Left lung (tissue), 4 donors: ENCODE measurements at regions not wholly inside any gene's neighbourhood (a gene's known extent, or its start where the extent isn't known, plus 50 kb on each side); places are given as distances from the start of the nearest gene placed in this dataset.
"Not testable (repeated sequence)": the region's sequence is repeated elsewhere in the genome, so short reads cannot be mapped to it uniquely, and the experiment has no call there.

Experiments used
- ATAC-seq: fragments of 200-7000 bp; cut with Tn5 transposase; one replicate; pipeline ENCODE4 v1.9.1; 2020; ENCODE audit warnings: moderate library complexity
- DNase-seq, 4 donors: peaks; one replicate each; pipeline ENCODE4 v3.0.0-alpha.2; 2013 to 2020
- H3K27ac ChIP-seq, 2 donors: fragments of 200-600 bp; sonication (generic) in 1 of 2; one replicate each; pipeline versions ENCODE4 v1.5.0 to v1.8.0; 2020 to 2021
- H3K27me3 ChIP-seq, 2 donors: fragments of 200-600 bp; sonication (generic) in 1 of 2; one replicate each; pipeline versions ENCODE4 v1.5.0 to v1.8.0; 2020 to 2021
- H3K36me3 ChIP-seq, 2 donors: fragments of 200-600 bp; sonication (generic) in 1 of 2; one replicate each; pipeline versions ENCODE4 v1.5.0 to v1.8.0; 2020 to 2021
- H3K4me1 ChIP-seq, 2 donors: fragments of 200-600 bp; one replicate each; pipeline ENCODE4 v1.8.0; 2021
- H3K4me3 ChIP-seq, 2 donors: fragments of 200-600 bp; sonication (generic) in 1 of 2; one replicate each; pipeline versions ENCODE4 v1.5.0 to v1.8.0; 2020 to 2021; ENCODE audit warnings: mild to moderate bottlenecking in 1 of 2
- H3K9me3 ChIP-seq, 2 donors: fragments of 200-600 bp; sonication (generic) in 1 of 2; one replicate each; pipeline versions ENCODE4 v1.5.0 to v1.8.0; 2020 to 2021
- intact Hi-C, 2 donors: fragments of 100-400 bp; cut with DNase I; formaldehyde crosslinking; loops; one replicate each; pipeline versions ENCODE4 v1.11.2 to v1.14.2; 2022
- TF ChIP-seq, protein P1 (sequence below), 2 donors: fragments of 200-600 bp; sonication (generic) in 1 of 2; IDR thresholded peaks; one replicate each; pipeline versions ENCODE4 v1.5.0 to v1.8.0; 2021; ENCODE audit warnings: antibody characterized with exemption in 2 of 2
- donor health status: DM: no; HTN: yes; CAD: no.
- donor health status: DM: no; HTN: no; CAD: no.

DNA sequence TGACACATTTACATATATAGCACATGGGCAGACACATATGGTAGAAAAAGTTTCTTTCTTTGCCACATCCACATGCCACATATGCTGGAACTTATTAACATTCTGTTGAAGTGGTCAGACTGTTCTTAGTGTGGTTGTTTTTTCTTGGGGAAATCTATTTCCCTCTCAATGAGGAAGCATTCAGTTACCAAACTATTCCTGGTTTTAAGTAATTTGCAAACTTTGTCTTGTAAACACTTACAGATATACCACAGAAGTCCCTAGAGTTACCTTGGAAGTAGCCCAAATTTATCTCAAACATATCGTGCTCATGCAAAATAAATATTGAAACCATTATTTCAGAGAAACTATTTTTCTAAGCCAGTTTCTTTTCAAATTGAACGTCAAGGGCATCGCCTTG is 625.5 kb upstream of the INTU start:
- no peaks in the 10 kb centered on the region for H3K9me3 ChIP-seq
- no peak overlapping the region for H3K27ac ChIP-seq
- no peaks in the 10 kb centered on the region for H3K36me3 ChIP-seq
- ATAC-seq (peak; percentile 62), DNase-seq (peak in 1 of 4 donors; percentile 11)
- H3K4me1 ChIP-seq, result no peaks in the 10 kb centered on the region
- TF ChIP-seq, protein P1, sequence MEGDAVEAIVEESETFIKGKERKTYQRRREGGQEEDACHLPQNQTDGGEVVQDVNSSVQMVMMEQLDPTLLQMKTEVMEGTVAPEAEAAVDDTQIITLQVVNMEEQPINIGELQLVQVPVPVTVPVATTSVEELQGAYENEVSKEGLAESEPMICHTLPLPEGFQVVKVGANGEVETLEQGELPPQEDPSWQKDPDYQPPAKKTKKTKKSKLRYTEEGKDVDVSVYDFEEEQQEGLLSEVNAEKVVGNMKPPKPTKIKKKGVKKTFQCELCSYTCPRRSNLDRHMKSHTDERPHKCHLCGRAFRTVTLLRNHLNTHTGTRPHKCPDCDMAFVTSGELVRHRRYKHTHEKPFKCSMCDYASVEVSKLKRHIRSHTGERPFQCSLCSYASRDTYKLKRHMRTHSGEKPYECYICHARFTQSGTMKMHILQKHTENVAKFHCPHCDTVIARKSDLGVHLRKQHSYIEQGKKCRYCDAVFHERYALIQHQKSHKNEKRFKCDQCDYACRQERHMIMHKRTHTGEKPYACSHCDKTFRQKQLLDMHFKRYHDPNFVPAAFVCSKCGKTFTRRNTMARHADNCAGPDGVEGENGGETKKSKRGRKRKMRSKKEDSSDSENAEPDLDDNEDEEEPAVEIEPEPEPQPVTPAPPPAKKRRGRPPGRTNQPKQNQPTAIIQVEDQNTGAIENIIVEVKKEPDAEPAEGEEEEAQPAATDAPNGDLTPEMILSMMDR (IDR thresholded peaks at IDR 0.05), result no peak
- H3K27me3 ChIP-seq, result no peaks in the 10 kb centered on the region
- intact Hi-C loops, result no loop called here
- no peak overlapping the region for H3K4me3 ChIP-seq

- H3K4me3 ChIP-seq, result no peak overlapping the region
- H3K27ac ChIP-seq, result no peak overlapping the region
- intact Hi-C loops, result no loop called here
- no peaks in the 10 kb centered on the region for H3K9me3 ChIP-seq
- ATAC-seq, result no peak
- no peaks in the 10 kb centered on the region for H3K4me1 ChIP-seq
- TF ChIP-seq, protein P1 (IDR thresholded peaks at IDR 0.05), result no peak
- no peaks in the 10 kb centered on the region for H3K36me3 ChIP-seq
- no peaks in the 10 kb centered on the region for H3K27me3 ChIP-seq
- DNase-seq, result no peak
Measured at GRCh38 chr4:127012549-127012948, 620.2 kb upstream of the INTU start.

- no peaks in the 10 kb centered on the region for H3K27me3 ChIP-seq
- H3K9me3 ChIP-seq, result no peaks in the 10 kb centered on the region
- H3K36me3 ChIP-seq, result no peaks in the 10 kb centered on the region
- intact Hi-C loops, result no loop called here
- H3K27ac ChIP-seq, result no peak overlapping the region
- ATAC-seq, result no peak
- H3K4me1 ChIP-seq, result no peaks in the 10 kb centered on the region
- TF ChIP-seq, protein P1 (IDR thresholded peaks at IDR 0.05), result no peak
- no peak overlapping the region for H3K4me3 ChIP-seq
- DNase-seq, result no peak
Measured at GRCh38 chr4:127015667-127016117, 617.1 kb upstream of the INTU start.

DNA sequence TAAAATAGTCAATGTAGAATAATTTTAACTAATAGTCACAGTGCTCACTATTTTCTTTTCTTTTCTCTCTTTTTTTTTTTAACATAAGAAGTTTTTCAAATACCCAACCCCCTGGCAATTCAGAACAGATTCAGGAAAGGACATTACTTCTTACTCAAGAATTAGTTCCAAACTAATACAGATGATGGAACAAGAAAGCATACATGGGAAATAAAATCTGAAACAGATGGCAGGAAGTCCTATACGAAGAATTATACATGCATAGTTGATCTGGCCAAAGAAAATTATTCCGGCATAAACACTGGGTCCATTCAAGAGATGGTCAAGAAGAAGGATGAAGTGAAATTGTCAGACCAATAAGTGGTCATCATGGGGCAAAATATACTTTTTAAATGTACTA is 614.4 kb upstream of the INTU start:
- Histone ChIP-seq H3K27me3 (no peaks in the 10 kb centered on the region), H3K4me3 (no peak overlapping the region), H3K4me1 (no peaks in the 10 kb centered on the region), H3K36me3 (no peaks in the 10 kb centered on the region), H3K27ac (no peak overlapping the region), H3K9me3 (no peaks in the 10 kb centered on the region)
- ATAC-seq (no peak), DNase-seq (no peak)
- TF ChIP-seq, protein P1 (IDR thresholded peaks at IDR 0.05), result no peak
- intact Hi-C loops, result no loop called here

DNA sequence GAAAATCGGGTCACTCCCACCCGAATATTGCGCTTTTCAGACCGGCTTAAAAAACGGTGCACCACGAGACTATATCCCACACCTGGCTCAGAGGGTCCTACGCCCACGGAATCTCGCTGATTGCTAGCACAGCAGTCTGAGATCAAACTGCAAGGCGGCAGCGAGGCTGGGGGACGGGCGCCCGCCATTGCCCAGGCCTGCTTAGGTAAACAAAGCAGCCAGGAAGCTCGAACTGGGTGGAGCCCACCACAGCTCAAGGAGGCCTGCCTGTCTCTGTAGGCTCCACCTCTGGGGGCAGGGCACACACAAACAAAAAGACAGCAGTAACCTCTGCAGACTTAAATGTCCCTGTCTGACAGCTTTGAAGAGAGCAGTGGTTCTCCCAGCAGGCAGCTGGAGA is 611.9 kb upstream of the INTU start:
- H3K4me1 ChIP-seq, intact Hi-C loops, H3K27ac ChIP-seq, H3K27me3 ChIP-seq, H3K36me3 ChIP-seq, ATAC-seq, H3K4me3 ChIP-seq, H3K9me3 ChIP-seq, DNase-seq: not testable (repeated sequence)

DNA sequence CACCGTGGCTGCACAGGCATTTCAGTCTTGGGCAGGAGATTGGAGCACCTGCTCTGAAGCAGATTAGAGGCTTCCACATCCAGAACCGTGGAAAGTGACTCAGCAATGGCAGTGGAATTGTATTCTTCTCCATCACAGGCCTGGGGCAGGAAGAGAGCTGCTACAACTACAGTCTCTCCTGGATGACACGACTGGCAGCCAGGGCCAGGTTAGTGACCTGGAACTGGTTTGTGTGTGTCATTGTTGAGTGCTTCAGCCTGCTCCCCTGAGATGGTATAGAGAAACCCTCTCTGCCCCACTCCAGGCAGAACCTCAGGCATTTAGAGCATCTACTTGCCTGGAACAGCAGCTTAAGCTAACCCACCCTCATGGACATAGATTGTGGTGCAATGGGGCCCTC is 596.5 kb upstream of the INTU start:
- H3K27me3 ChIP-seq, result no peaks in the 10 kb centered on the region
- no peak for ATAC-seq
- peaks cover 0 to 6% of the 10 kb centered on the region in 2 donors for H3K9me3 ChIP-seq
- no peak for DNase-seq
- no peak overlapping the region for H3K4me3 ChIP-seq
- H3K36me3 ChIP-seq, result no peaks in the 10 kb centered on the region
- TF ChIP-seq, protein P1 (IDR thresholded peaks at IDR 0.05), result no peak
- intact Hi-C loops, result no loop called here
- H3K27ac ChIP-seq, result no peak overlapping the region
- H3K4me1 ChIP-seq, result no peaks in the 10 kb centered on the region
